T-helper 17 cell (primary cell): ENCODE measurements at regions not wholly inside any gene's neighbourhood (a gene's known extent, or its start where the extent isn't known, plus 50 kb on each side); places are given as distances from the start of the nearest gene placed in this dataset.

Source experiments
- ATAC-seq: fragments of 150-1000 bp; cut with Tn5 transposase; 2 replicates; pipeline ENCODE4 v1.10.0; 2021; ENCODE audit warnings: mild to moderate bottlenecking, moderate library complexity
- DNase-seq, 3 donors: peaks; one replicate each; pipeline versions ENCODE4 v3.0.0 to v3.0.0-alpha.2; 2020 to 2021
- H3K9me3 ChIP-seq: one replicate; pipeline ENCODE4 v1.7.0; 2013; ENCODE audit warnings: low read length, mild to moderate bottlenecking; ENCODE audit not compliant: control insufficient read depth, poor library complexity, severe bottlenecking
- H3K27ac Mint-ChIP-seq: one replicate; pipeline ENCODE4 v1.8.0; 2022; ENCODE audit warnings: mild to moderate bottlenecking, moderate library complexity, mixed read lengths
- H3K27me3 Mint-ChIP-seq: one replicate; pipeline ENCODE4 v1.8.0; 2022; ENCODE audit warnings: mixed read lengths
- H3K36me3 Mint-ChIP-seq: one replicate; pipeline ENCODE4 v1.8.0; 2022; ENCODE audit warnings: low read depth, mixed read lengths
- H3K4me1 Mint-ChIP-seq: one replicate; pipeline ENCODE4 v1.8.0; 2022; ENCODE audit warnings: mild to moderate bottlenecking, mixed read lengths
- H3K4me3 Mint-ChIP-seq: one replicate; pipeline ENCODE4 v1.8.0; 2022; ENCODE audit warnings: mild to moderate bottlenecking, moderate library complexity, mixed read lengths

GRCh38 chr18:76562286-76563122, 67.5 kb upstream of the ZNF516 start:
- no peaks in the 10 kb centered on the region for H3K9me3 ChIP-seq
- Mint-ChIP-seq H3K4me3 (no peak overlapping the region), H3K36me3 (peaks cover 4% of the 10 kb centered on the region), H3K27ac (no peak overlapping the region), H3K4me1 (peaks cover 4% of the 10 kb centered on the region), H3K27me3 (peaks cover 43% of the 10 kb centered on the region)
- DNase-seq (no peak), ATAC-seq (no peak)

GRCh38 chr18:76558881-76559667, 64.0 kb upstream of the ZNF516 start:
- Mint-ChIP-seq H3K27me3 (peaks cover 36% of the 10 kb centered on the region), H3K36me3 (peaks cover 2% of the 10 kb centered on the region), H3K4me1 (peaks cover 2% of the 10 kb centered on the region), H3K27ac (no peak overlapping the region), H3K4me3 (peak overlapping the region; percentile 25)
- DNase-seq (no peak), ATAC-seq (no peak)
- no peaks in the 10 kb centered on the region for H3K9me3 ChIP-seq

- H3K36me3 Mint-ChIP-seq, result peaks cover 2% of the 10 kb centered on the region
- H3K9me3 ChIP-seq, result no peaks in the 10 kb centered on the region
- ATAC-seq (no peak), DNase-seq (no peak)
- H3K27me3 Mint-ChIP-seq, result peaks cover 31% of the 10 kb centered on the region
- no peak overlapping the region for H3K27ac Mint-ChIP-seq
- H3K4me1 Mint-ChIP-seq, result peaks cover 2% of the 10 kb centered on the region
- H3K4me3 Mint-ChIP-seq, result no peak overlapping the region
Measured at GRCh38 chr18:76557026-76557575, 62.1 kb upstream of the ZNF516 start.

GRCh38 chr18:76554547-76555222, 59.6 kb upstream of the ZNF516 start:
- Mint-ChIP-seq H3K4me1 (peaks cover 2% of the 10 kb centered on the region), H3K4me3 (no peak overlapping the region), H3K27me3 (peaks cover 32% of the 10 kb centered on the region), H3K36me3 (no peaks in the 10 kb centered on the region), H3K27ac (peak overlapping the region; percentile 29)
- no peak for DNase-seq
- ATAC-seq, result no peak
- H3K9me3 ChIP-seq, result no peaks in the 10 kb centered on the region

- DNase-seq, result no peak
- no peaks in the 10 kb centered on the region for H3K9me3 ChIP-seq
- Mint-ChIP-seq H3K4me3 (no peak overlapping the region), H3K27me3 (peaks cover 30% of the 10 kb centered on the region), H3K4me1 (peaks cover 2% of the 10 kb centered on the region), H3K36me3 (no peaks in the 10 kb centered on the region), H3K27ac (no peak overlapping the region)
- no peak for ATAC-seq
Measured at GRCh38 chr18:76553715-76554546, 58.9 kb upstream of the ZNF516 start.

GRCh38 chr18:76548541-76548940, 53.5 kb upstream of the ZNF516 start:
- H3K27ac Mint-ChIP-seq, result no peak overlapping the region
- ATAC-seq, result no peak

GRCh38 chr18:76547296-76547695, 52.3 kb upstream of the ZNF516 start:
- Mint-ChIP-seq H3K27me3 (peaks cover 51% of the 10 kb centered on the region), H3K4me1 (peaks cover 5% of the 10 kb centered on the region), H3K4me3 (no peak overlapping the region), H3K36me3 (no peaks in the 10 kb centered on the region), H3K27ac (no peak overlapping the region)
- no peak for DNase-seq
- ATAC-seq, result no peak
- no peaks in the 10 kb centered on the region for H3K9me3 ChIP-seq

More at GRCh38 chr18:76548541-76548940, 53.5 kb upstream of the ZNF516 start:
- Mint-ChIP-seq H3K4me1 (peaks cover 5% of the 10 kb centered on the region), H3K27me3 (peaks cover 49% of the 10 kb centered on the region), H3K36me3 (no peaks in the 10 kb centered on the region), H3K4me3 (no peak overlapping the region)
- no peaks in the 10 kb centered on the region for H3K9me3 ChIP-seq
- DNase-seq, result no peak

- no peak overlapping the region for H3K4me3 Mint-ChIP-seq
- H3K36me3 Mint-ChIP-seq, result no peaks in the 10 kb centered on the region
- H3K9me3 ChIP-seq, result no peaks in the 10 kb centered on the region
- no peak overlapping the region for H3K27ac Mint-ChIP-seq
- H3K27me3 Mint-ChIP-seq, result peaks cover 44% of the 10 kb centered on the region
- DNase-seq (no peak), ATAC-seq (no peak)
- H3K4me1 Mint-ChIP-seq, result peaks cover 5% of the 10 kb centered on the region
Measured at GRCh38 chr18:76546436-76546835, 51.4 kb upstream of the ZNF516 start.

GRCh38 chr18:76546088-76546435, 51.0 kb upstream of the ZNF516 start:
- no peak for DNase-seq

GRCh38 chr18:76545433-76546087, 50.5 kb upstream of the ZNF516 start:
- Mint-ChIP-seq H3K36me3 (no peaks in the 10 kb centered on the region), H3K27ac (no peak overlapping the region), H3K4me1 (peaks cover 5% of the 10 kb centered on the region), H3K27me3 (peaks cover 47% of the 10 kb centered on the region), H3K4me3 (no peak overlapping the region)
- no peaks in the 10 kb centered on the region for H3K9me3 ChIP-seq
- no peak for ATAC-seq
- DNase-seq, result no peak

More at GRCh38 chr18:76546088-76546435, 51.0 kb upstream of the ZNF516 start:
- no peak overlapping the region for H3K4me3 Mint-ChIP-seq
- peaks cover 5% of the 10 kb centered on the region for H3K4me1 Mint-ChIP-seq
- H3K9me3 ChIP-seq, result no peaks in the 10 kb centered on the region
- no peak overlapping the region for H3K27ac Mint-ChIP-seq
- ATAC-seq, result no peak
- peaks cover 44% of the 10 kb centered on the region for H3K27me3 Mint-ChIP-seq
- no peaks in the 10 kb centered on the region for H3K36me3 Mint-ChIP-seq

- no peak overlapping the region for H3K4me3 Mint-ChIP-seq
- no peaks in the 10 kb centered on the region for H3K9me3 ChIP-seq
- H3K27ac Mint-ChIP-seq, result no peak overlapping the region
- DNase-seq (no peak), ATAC-seq (no peak)
- peaks cover 5% of the 10 kb centered on the region for H3K4me1 Mint-ChIP-seq
- H3K27me3 Mint-ChIP-seq, result peaks cover 50% of the 10 kb centered on the region
- H3K36me3 Mint-ChIP-seq, result no peaks in the 10 kb centered on the region
Measured at GRCh38 chr18:76544511-76545345, 49.7 kb upstream of the ZNF516 start.
